GM12892 (cell line): ENCODE measurements at regions not wholly inside any gene's neighbourhood (a gene's known extent, or its start where the extent isn't known, plus 50 kb on each side); places are given as distances from the start of the nearest gene placed in this dataset.

Experiments used
- POLR2A ChIP-seq: IDR thresholded peaks from 2 replicates; pipeline ENCODE4 v1.6.1; 2011; ENCODE audit warnings: low read depth, low read length, control low read depth
- POLR2AphosphoS5 ChIP-seq: IDR thresholded peaks from 2 replicates; pipeline ENCODE4 v1.6.1; 2011; ENCODE audit warnings: low read depth, low read length, control low read depth

- TF ChIP-seq POLR2AphosphoS5 (no peak), POLR2A (no peak)
Measured at GRCh38 chr22:47734511-47734910, 972.1 kb downstream of the TBC1D22A start.
